DND-41 (cell line): ENCODE measurements at regions not wholly inside any gene's neighbourhood (a gene's known extent, or its start where the extent isn't known, plus 50 kb on each side); places are given as distances from the start of the nearest gene placed in this dataset.

Source experiments
- ATAC-seq: fragments of 200-7000 bp; cut with Tn5 transposase; 3 replicates; pipeline ENCODE4 v1.9.1; 2021; ENCODE audit warnings: low read depth; ENCODE audit not compliant: insufficient read depth
- DNase-seq: peaks from one replicate; pipeline ENCODE4 v3.0.0-alpha.2; 2020
- H2AFZ ChIP-seq: 2 replicates; pipeline ENCODE4 v1.6.0; 2012; ENCODE audit warnings: low read depth, low read length
- H3K27ac ChIP-seq: 2 replicates; pipeline ENCODE4 v1.5.1; 2012; ENCODE audit warnings: low read length, inconsistent platforms
- H3K27me3 ChIP-seq: fragments of 200-600 bp; sonication (generic); 2 replicates; pipeline ENCODE4 v1.6.0; 2012; ENCODE audit warnings: low read length, mild to moderate bottlenecking, inconsistent platforms; ENCODE audit not compliant: insufficient read depth, poor library complexity
- H3K36me3 ChIP-seq: 2 replicates; pipeline ENCODE4 v1.5.1; 2012; ENCODE audit warnings: low read length, inconsistent platforms; ENCODE audit not compliant: insufficient read depth
- H3K4me1 ChIP-seq: 2 replicates; pipeline ENCODE4 v1.5.1; 2012; ENCODE audit warnings: mild to moderate bottlenecking, low read length; ENCODE audit not compliant: insufficient read depth
- H3K4me2 ChIP-seq: 2 replicates; pipeline ENCODE4 v1.6.0; 2012; ENCODE audit warnings: mild to moderate bottlenecking, moderate library complexity, low read length, inconsistent platforms; ENCODE audit not compliant: insufficient read depth
- H3K4me3 ChIP-seq, 2 experiments: fragments of 200-600 bp in 1 of 2; shearing (Covaris generic) in 1 of 2; 2 replicates each; pipeline ENCODE4 v1.5.1; 2012 to 2016; ENCODE audit warnings: inconsistent platforms in 2 of 2, low read length in 2 of 2, mild to moderate bottlenecking in 2 of 2, low read depth in 1 of 2, moderate library complexity in 1 of 2
- H3K79me2 ChIP-seq: 2 replicates; pipeline ENCODE4 v1.6.0; 2012; ENCODE audit warnings: low read length, inconsistent platforms; ENCODE audit not compliant: insufficient read depth
- H3K9ac ChIP-seq: 2 replicates; pipeline ENCODE4 v1.6.0; 2012; ENCODE audit warnings: low read depth, mild to moderate bottlenecking, inconsistent platforms, low read length, moderate library complexity
- H3K9me3 ChIP-seq: 2 replicates; pipeline ENCODE4 v1.5.1; 2012; ENCODE audit warnings: low read length, moderate library complexity, mild to moderate bottlenecking, inconsistent platforms; ENCODE audit not compliant: insufficient read depth, severe bottlenecking
- H4K20me1 ChIP-seq: 2 replicates; pipeline ENCODE4 v1.6.0; 2012; ENCODE audit warnings: low read length; ENCODE audit not compliant: insufficient read depth
- CTCF ChIP-seq: IDR thresholded peaks from 2 replicates; pipeline ENCODE4 v1.5.1; 2012; ENCODE audit warnings: borderline replicate concordance, low read length, moderate library complexity, mild to moderate bottlenecking; ENCODE audit not compliant: poor library complexity, severe bottlenecking; ENCODE audit errors: extremely low read depth
- EZH2 ChIP-seq: IDR thresholded peaks from 3 replicates; pipeline ENCODE4 v1.6.1; 2012; ENCODE audit warnings: borderline replicate concordance, low read depth, mild to moderate bottlenecking, moderate library complexity, low read length, inconsistent platforms; ENCODE audit not compliant: severe bottlenecking

- no peak for TF ChIP-seq CTCF
- no peak for TF ChIP-seq EZH2
- Histone ChIP-seq H4K20me1 (no peaks in the 10 kb centered on the region; the same call in 1 of the 2 replicates), H3K36me3 (no peaks in the 10 kb centered on the region), H3K27me3 (no peaks in the 10 kb centered on the region), H3K9me3 (no peaks in the 10 kb centered on the region), H3K27ac (no peak overlapping the region), H3K9ac (no peak overlapping the region), H3K4me2 (no peak overlapping the region), H3K4me3 (no peak overlapping the region), H2AFZ (no peak overlapping the region), H3K79me2 (no peaks in the 10 kb centered on the region), H3K4me1 (peaks cover 5% of the 10 kb centered on the region; the same call in 1 of the 2 replicates)
- ATAC-seq: no peak
- DNase-seq: no peak
These were observed 106.1 kb upstream of the SLC44A1 start for GRCh38 chr9:105138306-105138801.

GRCh38 chr9:105141146-105141975, 103.1 kb upstream of the SLC44A1 start:
- DNase-seq (no peak), ATAC-seq (no peak)
- no peaks in the 10 kb centered on the region for H3K79me2 ChIP-seq
- no peaks in the 10 kb centered on the region for H3K36me3 ChIP-seq
- no peak overlapping the region for H3K4me2 ChIP-seq
- no peak overlapping the region for H3K27ac ChIP-seq
- H4K20me1 ChIP-seq: no peaks in the 10 kb centered on the region
- H2AFZ ChIP-seq: no peak overlapping the region
- H3K9me3 ChIP-seq: no peaks in the 10 kb centered on the region
- H3K27me3 ChIP-seq: no peaks in the 10 kb centered on the region
- H3K9ac ChIP-seq: no peak overlapping the region
- TF ChIP-seq CTCF (no peak), EZH2 (no peak)
- H3K4me1 ChIP-seq: peaks cover 16% of the 10 kb centered on the region
- no peak overlapping the region for H3K4me3 ChIP-seq

- Histone ChIP-seq H3K9me3 (no peaks in the 10 kb centered on the region), H3K36me3 (no peaks in the 10 kb centered on the region), H3K4me1 (peaks cover 16% of the 10 kb centered on the region), H3K27me3 (no peaks in the 10 kb centered on the region), H4K20me1 (no peaks in the 10 kb centered on the region), H3K9ac (no peak overlapping the region), H3K27ac (no peak overlapping the region), H3K79me2 (no peaks in the 10 kb centered on the region), H3K4me3 (no peak overlapping the region), H2AFZ (no peak overlapping the region), H3K4me2 (no peak overlapping the region)
- TF ChIP-seq CTCF (no peak), EZH2 (no peak)
- no peak for DNase-seq
- ATAC-seq: no peak
These were observed 102.5 kb upstream of the SLC44A1 start for GRCh38 chr9:105141976-105142250.
